Spleen (tissue), 7 donors: ENCODE measurements at regions not wholly inside any gene's neighbourhood (a gene's known extent, or its start where the extent isn't known, plus 50 kb on each side); places are given as distances from the start of the nearest gene placed in this dataset.

Experiments
- POLR2A ChIP-seq, 3 donors: fragments of 450-650 bp; IDR thresholded peaks; one replicate each; pipeline ENCODE4 v1.5.1; 2017; ENCODE audit warnings: antibody characterized with exemption in 3 of 3, mild to moderate bottlenecking in 1 of 3
- POLR2AphosphoS5 ChIP-seq, 3 donors: sonication (generic); formaldehyde crosslinking; IDR thresholded peaks; one replicate each; pipeline ENCODE4 v1.5.1; 2017; ENCODE audit warnings: antibody characterized with exemption in 3 of 3
- TF ChIP-seq, protein P1 (sequence below), 11 experiments: fragments of 200-600 bp in 7 of 11; fragments of 450-650 bp in 4 of 11; sonication (generic) in 4 of 11; IDR thresholded peaks in 8 of 11; conservative IDR thresholded peaks in 3 of 11; 1 replicate in 7 of 11; 2 replicates in 4 of 11; pipeline versions ENCODE4 v1.4.0 to v1.8.0; 2016 to 2021; ENCODE audit warnings: antibody characterized with exemption in 11 of 11, inconsistent platforms in 4 of 11, mild to moderate bottlenecking in 1 of 11
- donor health status: DM: no; HTN: no; CAD: no; lungs with moderate emphysema.
- donor health status: DM: no; HTN: no; CAD: no.
- donor health status: DM: no; HTN: no; CAD: no.

DNA sequence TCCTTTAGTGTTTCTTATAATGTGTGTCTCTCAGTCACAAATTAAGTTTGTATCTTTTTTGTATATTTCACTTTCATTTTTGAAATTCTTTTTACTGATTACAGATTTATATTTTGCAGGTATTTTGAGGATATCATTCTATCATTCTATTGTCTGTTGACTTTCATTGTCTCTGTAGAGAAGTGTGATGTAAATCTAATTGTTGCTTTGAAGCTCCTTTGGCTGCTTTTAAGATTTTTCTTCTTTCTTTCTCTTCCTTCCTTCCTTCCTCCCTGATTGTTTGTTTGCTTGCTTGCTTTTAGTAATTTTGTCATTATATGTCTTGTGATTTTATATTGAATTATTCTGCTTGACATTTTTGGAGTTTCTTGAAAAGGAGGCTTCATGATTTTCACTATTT, 75.3 kb upstream of the MAST4 start:
- TF ChIP-seq, protein P1, sequence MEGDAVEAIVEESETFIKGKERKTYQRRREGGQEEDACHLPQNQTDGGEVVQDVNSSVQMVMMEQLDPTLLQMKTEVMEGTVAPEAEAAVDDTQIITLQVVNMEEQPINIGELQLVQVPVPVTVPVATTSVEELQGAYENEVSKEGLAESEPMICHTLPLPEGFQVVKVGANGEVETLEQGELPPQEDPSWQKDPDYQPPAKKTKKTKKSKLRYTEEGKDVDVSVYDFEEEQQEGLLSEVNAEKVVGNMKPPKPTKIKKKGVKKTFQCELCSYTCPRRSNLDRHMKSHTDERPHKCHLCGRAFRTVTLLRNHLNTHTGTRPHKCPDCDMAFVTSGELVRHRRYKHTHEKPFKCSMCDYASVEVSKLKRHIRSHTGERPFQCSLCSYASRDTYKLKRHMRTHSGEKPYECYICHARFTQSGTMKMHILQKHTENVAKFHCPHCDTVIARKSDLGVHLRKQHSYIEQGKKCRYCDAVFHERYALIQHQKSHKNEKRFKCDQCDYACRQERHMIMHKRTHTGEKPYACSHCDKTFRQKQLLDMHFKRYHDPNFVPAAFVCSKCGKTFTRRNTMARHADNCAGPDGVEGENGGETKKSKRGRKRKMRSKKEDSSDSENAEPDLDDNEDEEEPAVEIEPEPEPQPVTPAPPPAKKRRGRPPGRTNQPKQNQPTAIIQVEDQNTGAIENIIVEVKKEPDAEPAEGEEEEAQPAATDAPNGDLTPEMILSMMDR (IDR thresholded peaks at IDR 0.05 in 8 of 11, conservative IDR thresholded peaks at IDR 0.05 in 3 of 11) = no peak
- TF ChIP-seq POLR2AphosphoS5 (IDR thresholded peaks at IDR 0.05) (no peak), POLR2A (IDR thresholded peaks at IDR 0.05) (no peak)
